ENCODE measurements at regions not wholly inside any gene's neighbourhood (a gene's known extent, or its start where the extent isn't known, plus 50 kb on each side); places are given as distances from the start of the nearest gene placed in this dataset.

DNA sequence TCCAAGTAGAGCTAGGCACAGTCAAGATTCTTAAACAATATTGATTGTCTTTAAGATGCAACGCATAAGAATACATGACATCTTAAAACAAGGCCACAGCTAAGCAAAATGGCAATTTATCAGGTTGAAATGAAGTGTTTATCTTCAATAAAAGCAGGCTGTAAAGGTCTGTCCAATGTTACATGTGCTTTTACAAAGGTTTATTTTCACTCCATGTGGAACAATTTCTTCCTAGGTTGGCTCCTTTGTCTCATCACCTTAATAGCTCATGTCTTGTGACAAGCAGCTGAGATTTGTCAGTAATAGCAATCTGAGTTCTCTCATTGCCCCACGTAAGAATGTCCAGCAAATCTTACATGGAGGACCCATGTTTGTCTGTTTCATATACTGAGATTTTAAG is 437.6 kb downstream of the GPAM start:
- TF ChIP-seq CTCF (IDR thresholded peaks at IDR 0.05) = no peak
- TF ChIP-seq POLR2A (IDR thresholded peaks at IDR 0.05) = no peak
